Left cardiac atrium (tissue), 4 donors: ENCODE measurements at regions not wholly inside any gene's neighbourhood (a gene's known extent, or its start where the extent isn't known, plus 50 kb on each side); places are given as distances from the start of the nearest gene placed in this dataset.
A peak's percentile ranks its signal among the peaks of the same experiment; 100 is the strongest.
"Not testable (repeated sequence)": the region's sequence is repeated elsewhere in the genome, so short reads cannot be mapped to it uniquely, and the experiment has no call there.

Experiments
- ATAC-seq, 2 donors: fragments of 200-7000 bp; cut with Tn5 transposase; one replicate each; pipeline ENCODE4 v1.9.1; 2020; ENCODE audit warnings: mild to moderate bottlenecking in 2 of 2, moderate library complexity in 2 of 2
- DNase-seq: peaks from one replicate; pipeline ENCODE4 v3.0.0-alpha.2; 2020
- intact Hi-C, 2 donors: fragments of 100-400 bp; cut with DNase I; formaldehyde crosslinking; loops; one replicate each; pipeline versions ENCODE4 v1.14.1 to v1.15.1; 2022 to 2023
- donor health status: DM: no; HTN: yes; CAD: no.
- donor health status: DM: no; HTN: yes; CAD: no; lungs with severe emphysema.
- donor health status: DM: yes; HTN: yes; CAD: no.
- donor health status: Dilated cardiomyopathy.

GRCh38 chr6:125631165-125631564, 118.3 kb upstream of the HEY2 start:
- no peak for DNase-seq
- intact Hi-C loops = no loop called here
- ATAC-seq = no peak

DNA sequence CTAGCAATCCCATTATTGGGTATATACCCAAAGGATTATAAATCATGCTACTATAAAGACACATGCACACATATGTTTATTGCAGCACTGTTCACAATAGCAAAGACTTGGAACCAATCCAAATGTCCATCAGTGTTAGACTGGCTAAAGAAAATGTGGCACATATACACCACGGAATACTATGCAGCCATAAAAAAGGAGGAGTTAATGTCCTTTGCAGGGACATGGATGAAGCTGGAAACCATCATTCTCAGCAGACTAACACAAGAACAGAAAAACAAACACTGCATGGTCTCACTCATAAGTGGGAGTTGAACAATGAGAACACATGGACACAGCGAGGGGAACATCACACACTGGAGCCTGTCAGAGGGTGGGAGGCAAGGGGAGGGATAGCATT, 113.4 kb upstream of the HEY2 start:
- not testable (repeated sequence) for ATAC-seq

DNA sequence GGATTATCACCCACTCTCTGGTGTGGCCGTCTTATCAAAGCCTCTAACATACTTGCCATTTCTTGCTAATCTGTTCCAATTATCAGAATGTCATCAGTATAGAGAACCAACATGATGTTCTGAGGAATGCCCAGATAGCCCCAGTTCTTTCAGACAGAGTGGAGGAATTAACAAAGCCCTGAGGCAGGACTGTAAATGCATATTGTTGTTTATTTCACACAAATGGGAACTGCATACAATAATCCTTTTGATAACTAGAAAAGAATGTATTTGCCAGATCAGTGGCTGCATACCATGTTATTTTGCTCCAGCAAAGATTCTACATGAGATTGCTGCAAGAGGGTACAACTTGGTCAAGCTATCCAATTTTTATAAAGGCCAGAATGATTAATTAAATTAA, 112.8 kb upstream of the HEY2 start:
- ATAC-seq = no peak

More for the DNA sequence above, 113.4 kb upstream of the HEY2 start:
- intact Hi-C loops, DNase-seq: not testable (repeated sequence)

GRCh38 chr6:125637207-125637606, 112.2 kb upstream of the HEY2 start:
- ATAC-seq = no peak
- intact Hi-C loops = no loop called here
- no peak for DNase-seq

More for the DNA sequence above, 112.8 kb upstream of the HEY2 start:
- DNase-seq = no peak
- intact Hi-C loops = no loop called here

- DNase-seq = no peak
- no peak for ATAC-seq
- intact Hi-C loops = no loop called here
These were observed 109.9 kb upstream of the HEY2 start for GRCh38 chr6:125639466-125640020.

- ATAC-seq (no peak), DNase-seq (no peak)
- intact Hi-C loops = no loop called here
These were observed 108.8 kb upstream of the HEY2 start for GRCh38 chr6:125640441-125641150.

GRCh38 chr6:125643967-125644661, 105.3 kb upstream of the HEY2 start:
- DNase-seq, ATAC-seq, intact Hi-C loops: not testable (repeated sequence)

DNA sequence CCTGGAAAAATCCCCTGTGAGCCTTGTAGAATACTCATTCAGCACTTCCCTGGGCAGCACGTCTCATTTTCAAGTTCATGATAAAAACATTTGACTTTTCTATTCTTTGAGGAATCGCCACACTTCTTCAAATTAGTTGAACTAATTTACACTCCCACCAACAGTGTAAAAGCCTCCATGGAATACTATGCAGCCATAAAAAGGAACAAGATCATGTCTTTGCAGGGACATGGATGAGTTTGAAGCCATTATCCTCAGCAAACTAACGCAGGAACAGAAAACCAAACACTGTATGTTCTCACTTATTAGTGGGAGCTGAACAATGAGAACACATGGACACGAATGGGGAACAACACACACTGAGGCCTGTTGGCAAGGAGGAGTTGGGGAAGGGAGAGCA, 102.0 kb upstream of the HEY2 start:
- DNase-seq = no peak

DNA sequence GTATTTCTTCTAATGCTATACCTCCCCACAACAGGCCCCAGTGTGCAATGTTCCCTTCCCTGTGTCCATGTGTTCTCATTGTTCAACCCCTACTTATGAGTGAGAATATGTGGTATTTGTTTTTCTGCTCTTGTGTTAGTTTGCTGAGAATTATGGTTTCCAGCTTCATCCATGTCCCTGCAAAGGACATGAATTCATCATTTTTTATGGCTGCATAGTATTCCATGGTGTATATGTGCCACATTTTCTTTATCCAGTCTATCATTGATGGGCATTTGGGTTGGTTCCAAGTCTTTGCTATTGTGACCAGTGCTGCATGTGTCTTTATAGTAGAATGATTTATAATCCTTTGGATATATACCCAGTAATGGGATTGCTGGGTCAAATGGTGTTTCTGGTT, 95.7 kb upstream of the HEY2 start:
- ATAC-seq, intact Hi-C loops, DNase-seq: not testable (repeated sequence)

More for the DNA sequence above, 102.0 kb upstream of the HEY2 start:
- no peak for ATAC-seq
- intact Hi-C loops = no loop called here

DNA sequence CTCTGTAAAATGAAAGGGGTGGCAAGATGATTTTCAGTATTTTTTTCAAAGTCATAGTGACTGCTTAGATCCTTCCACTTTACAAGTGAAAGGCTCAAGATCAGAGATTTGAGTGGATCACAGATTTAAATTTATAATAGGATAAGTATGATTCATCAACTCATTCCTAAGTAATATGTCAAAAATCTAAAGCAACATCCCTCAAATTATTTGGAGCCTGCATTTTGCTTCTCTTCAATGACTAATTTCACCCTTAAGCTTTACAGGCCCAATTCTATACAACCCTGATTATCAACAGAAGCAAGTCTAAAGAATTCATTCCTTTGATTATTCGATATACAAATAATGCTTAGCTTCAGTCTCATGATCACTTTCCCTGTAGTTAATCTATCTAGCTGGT, 93.9 kb upstream of the HEY2 start:
- DNase-seq (no peak), ATAC-seq (no peak)
- intact Hi-C loops = no loop called here

GRCh38 chr6:125656287-125656870, 93.1 kb upstream of the HEY2 start:
- no peak for ATAC-seq
- no peak for DNase-seq
- intact Hi-C loops = no loop called here

GRCh38 chr6:125658136-125658535, 91.3 kb upstream of the HEY2 start:
- ATAC-seq = no peak
- no peak for DNase-seq
- intact Hi-C loops = no loop called here

- intact Hi-C loops = no loop called here
- ATAC-seq (no peak), DNase-seq (no peak)
These were observed 90.5 kb upstream of the HEY2 start for GRCh38 chr6:125658759-125659431.

GRCh38 chr6:125659887-125660286, 89.5 kb upstream of the HEY2 start:
- intact Hi-C loops = no loop called here
- DNase-seq = no peak
- no peak for ATAC-seq

DNA sequence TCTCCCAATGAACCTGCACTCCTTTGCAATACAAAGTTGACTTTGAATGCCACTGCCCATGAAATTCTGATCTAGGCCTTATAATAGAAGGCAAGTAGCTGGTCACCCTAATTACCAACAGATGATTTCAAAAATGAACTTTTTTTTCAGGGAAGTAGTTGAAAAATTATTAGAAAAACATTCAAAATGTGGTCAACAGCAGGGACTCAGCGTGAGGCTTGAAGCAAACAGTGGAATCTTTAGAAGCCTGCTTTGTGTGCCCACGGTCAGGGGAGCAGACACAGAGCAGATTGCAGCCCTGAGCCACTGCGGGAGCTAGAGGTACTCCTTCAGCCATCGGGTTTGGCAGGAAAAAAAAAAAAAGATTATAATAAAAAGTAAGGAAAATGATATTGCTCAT, 87.1 kb upstream of the HEY2 start:
- DNase-seq = no peak
- ATAC-seq = no peak
- intact Hi-C loops = no loop called here

GRCh38 chr6:125665295-125665814, 84.1 kb upstream of the HEY2 start:
- ATAC-seq (no peak), DNase-seq (no peak)
- intact Hi-C loops = no loop called here

GRCh38 chr6:125667326-125667725, 82.1 kb upstream of the HEY2 start:
- no peak for ATAC-seq
- no peak for DNase-seq
- intact Hi-C loops = no loop called here

DNA sequence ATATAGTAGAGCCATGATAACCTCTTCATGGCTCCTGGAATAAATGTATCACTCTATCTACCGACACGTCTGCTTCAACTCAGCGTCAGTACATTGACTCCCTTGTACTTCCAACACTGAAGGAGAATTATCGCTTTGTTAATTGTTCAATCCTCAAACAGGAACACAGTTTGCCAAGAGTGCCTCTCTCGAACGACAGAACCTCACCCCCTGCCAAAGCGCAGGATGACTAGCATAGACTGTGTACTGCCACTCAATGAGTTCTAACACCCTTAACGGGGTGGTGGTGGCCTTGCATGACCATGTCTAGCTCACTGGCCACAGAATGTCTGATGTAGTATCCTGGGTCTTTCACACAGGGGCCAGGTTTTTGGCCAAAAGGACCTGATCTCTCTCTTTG, 81.4 kb upstream of the HEY2 start:
- ATAC-seq (no peak), DNase-seq (no peak)
- intact Hi-C loops = no loop called here

- DNase-seq (peak; percentile 28), ATAC-seq (peak; percentile 15 to 53)
- intact Hi-C loops = no loop called here
These were observed 78.9 kb upstream of the HEY2 start for GRCh38 chr6:125670568-125670967.
